ENCODE measurements at regions not wholly inside any gene's neighbourhood (a gene's known extent, or its start where the extent isn't known, plus 50 kb on each side); places are given as distances from the start of the nearest gene placed in this dataset.

GRCh38 chr1:90435351-90435750, 281.8 kb downstream of the BARHL2 start:
- TF ChIP-seq POLR2A (IDR thresholded peaks at IDR 0.05; ENCODE audit: low read depth, low read length) (no peak), TAF1 (IDR thresholded peaks at IDR 0.05; ENCODE audit: low read depth, low read length) (no peak), POLR2AphosphoS5 (IDR thresholded peaks at IDR 0.05; ENCODE audit: low read depth, low read length) (no peak), SPI1 (IDR thresholded peaks at IDR 0.05; ENCODE audit: low read depth, low read length) (no peak)
